GM12878 (cell line): ENCODE measurements at regions not wholly inside any gene's neighbourhood (a gene's known extent, or its start where the extent isn't known, plus 50 kb on each side); places are given as distances from the start of the nearest gene placed in this dataset.

Source experiments
- ATAC-seq: fragments of 200-7000 bp; cut with Tn5 transposase; 3 replicates; pipeline ENCODE4 v1.9.1; 2020; ENCODE audit warnings: mild to moderate bottlenecking, moderate library complexity
- BruUV-seq: library from RNA; stranded (reverse); fragments of 400-500 nt; replicated peaks from 2 replicates; lab custom pipeline; 2021; lab: Mats Ljungman, UMichigan
- CTCF ChIA-PET: fragments of 300-600 bp; sonication (Branson Sonifier 250); formaldehyde crosslinking; extraction: SDS; loops from one replicate; lab custom pipeline; 2021; ENCODE audit warnings: inconsistent platforms; lab: Yijun Ruan, JAX
- POLR2A ChIA-PET: fragments of 350-600 bp; formaldehyde crosslinking; extraction: SDS; loops from one replicate; lab custom pipeline; 2021; ENCODE audit warnings: inconsistent platforms; lab: Charles Lee
- RAD21 ChIA-PET: fragments of 300-600 bp; sonication (Branson Sonifier 250); formaldehyde crosslinking; loops from one replicate; lab custom pipeline; 2023; ENCODE audit warnings: antibody characterized with exemption; ENCODE audit not compliant: unreplicated experiment; lab: Charles Lee
- SMC1A ChIA-PET: fragments of 300-600 bp; sonication (Branson Sonifier 250); formaldehyde crosslinking; loops from one replicate; lab custom pipeline; 2023; ENCODE audit not compliant: unreplicated experiment, uncharacterized antibody; lab: Charles Lee
- DNase-seq: peaks from one replicate; pipeline ENCODE4 v3.0.0-alpha.2; 2011; ENCODE audit warnings: low read depth, low spot score
- FAIRE-seq: peaks from 3 replicates; lab custom pipeline; 2011; peaks lifted over from hg19 to GRCh38; lab: Jason Lieb, UNC
- H2AFZ ChIP-seq: 2 replicates; pipeline ENCODE4 v1.6.0; 2011; ENCODE audit warnings: low read depth, low read length, control low read depth; ENCODE audit not compliant: control insufficient read depth
- H3K27ac ChIP-seq: 2 replicates; pipeline ENCODE4 v1.5.1; 2011; ENCODE audit warnings: control low read depth; ENCODE audit not compliant: control insufficient read depth, insufficient read depth
- H3K27me3 ChIP-seq, 2 experiments: replicated peaks in 1 of 2; 2 replicates each; pipeline versions ENCODE4 v1.6.0 to v1.6.1; 2011; ENCODE audit warnings: low read length in 1 of 2; ENCODE audit not compliant: control insufficient read depth in 2 of 2, insufficient read depth in 2 of 2
- H3K36me3 ChIP-seq, 2 experiments: 2 replicates each; pipeline ENCODE4 v1.5.1; 2011; ENCODE audit warnings: low read length in 1 of 2; ENCODE audit not compliant: control insufficient read depth in 2 of 2, insufficient read depth in 2 of 2
- H3K4me1 ChIP-seq: 2 replicates; pipeline ENCODE4 v1.6.1; 2011; ENCODE audit warnings: mild to moderate bottlenecking, low read length, moderate library complexity, mixed read lengths; ENCODE audit not compliant: control insufficient read depth, insufficient read depth
- H3K4me2 ChIP-seq: 2 replicates; pipeline ENCODE4 v1.6.0; 2011; ENCODE audit warnings: control low read depth; ENCODE audit not compliant: control insufficient read depth, insufficient read depth
- H3K4me3 ChIP-seq: fragments of 200-600 bp; sonication (generic); 2 replicates; pipeline ENCODE4 v1.5.1; 2016
- H3K79me2 ChIP-seq: 2 replicates; pipeline ENCODE4 v1.6.0; 2011; ENCODE audit warnings: low read length; ENCODE audit not compliant: control insufficient read depth, insufficient read depth
- H3K9ac ChIP-seq: 2 replicates; pipeline ENCODE4 v1.8.0; 2011; ENCODE audit warnings: low read length, control low read depth, mixed read lengths; ENCODE audit not compliant: control insufficient read depth, insufficient read depth
- H3K9me3 ChIP-seq: replicated peaks from 3 replicates; pipeline ENCODE4 v1.5.1; 2011; ENCODE audit warnings: mild to moderate bottlenecking, low read length; ENCODE audit not compliant: control insufficient read depth, insufficient read depth
- H4K20me1 ChIP-seq: 2 replicates; pipeline ENCODE4 v1.6.0; 2011; ENCODE audit not compliant: control insufficient read depth, insufficient read depth
- ATF7 ChIP-seq: fragments of 450-650 bp; IDR thresholded peaks from 2 replicates; pipeline ENCODE4 v1.6.1; 2016; ENCODE audit warnings: low read depth, mild to moderate bottlenecking
- CBFB ChIP-seq: IDR thresholded peaks from 2 replicates; pipeline ENCODE4 v1.6.1; 2016; ENCODE audit warnings: antibody characterized with exemption, low read depth
- SKIL ChIP-seq: fragments of 450-650 bp; IDR thresholded peaks from 2 replicates; pipeline ENCODE4 v1.6.1; 2017; ENCODE audit warnings: mild to moderate bottlenecking, low read depth, inconsistent platforms; ENCODE audit not compliant: poor library complexity, severe bottlenecking
- ZNF622 ChIP-seq: fragments of 450-650 bp; IDR thresholded peaks from 2 replicates; pipeline ENCODE4 v1.6.1; 2017; ENCODE audit warnings: mild to moderate bottlenecking, inconsistent platforms
- WGBS: methylation state at CpG from one replicate; pipeline ENCODE4 v1.1.6; 2016; ENCODE audit warnings: low lambda C conversion rate; ENCODE audit not compliant: insufficient replicate concordance, insufficient coverage; ENCODE audit errors: missing lambda C conversion rate; 5-methylcytosine and 5-hydroxymethylcytosine counted together
- in situ Hi-C: fragments of 300-500 bp; cut with MboI; formaldehyde crosslinking; loops from 9 replicates; pipeline ENCODE4 v1.14.3; 2018; ENCODE audit warnings: mixed read lengths
- intact Hi-C: fragments of 100-400 bp; cut with micrococcal nuclease; formaldehyde crosslinking; loops from one replicate; pipeline ENCODE4 v1.14.2; 2022; ENCODE audit not compliant: unreplicated experiment
- TF ChIP-seq, protein P1 (sequence below): IDR thresholded peaks from 2 replicates; pipeline ENCODE4 v1.6.1; 2011; ENCODE audit warnings: low read depth, low read length, improper control_type of control experiment, borderline replicate concordance

DNA sequence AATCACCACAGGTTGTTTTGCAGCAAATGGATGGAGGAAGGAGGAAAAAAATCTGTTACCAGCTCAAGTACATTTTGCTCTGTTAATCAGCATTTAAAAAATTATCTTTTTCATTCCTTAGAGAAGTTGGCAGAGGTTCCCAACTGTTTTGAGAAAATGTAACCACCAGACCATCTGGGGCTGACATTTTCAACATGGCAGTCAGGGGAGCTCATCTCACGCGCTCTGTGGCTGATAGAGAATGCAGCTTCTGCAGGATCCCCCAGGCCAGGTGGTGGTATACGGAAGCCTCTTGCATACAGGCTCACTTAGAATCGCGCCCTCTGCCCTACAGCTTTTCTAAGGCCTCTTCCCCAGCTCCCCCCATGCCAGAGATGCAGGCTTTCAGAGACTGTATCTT lies 68.0 kb upstream of the OPCML start:
- H3K27me3 ChIP-seq, result no peaks in the 10 kb centered on the region; a peak in 1 of 4 replicates
- ChIA-PET CTCF (interaction anchor here (0.9 kb wide), 1 partner anchor 1269 kb away, joined by 3 read pairs; no protein-coding TSS in a partner anchor), RAD21 (no interaction called here), POLR2A (no interaction called here), SMC1A (no interaction called here)
- WGBS, result 19% methylated on average over 5 of the region's 5 CpGs
- H3K4me3 ChIP-seq, result no peak overlapping the region
- H3K27ac ChIP-seq, result no peak overlapping the region
- H4K20me1 ChIP-seq, result no peaks in the 10 kb centered on the region
- intact Hi-C loops (no loop called here), in situ Hi-C loops (no loop called here)
- no peak overlapping the region for H2AFZ ChIP-seq
- BruUV-seq, result no TSS peak
- no peaks in the 10 kb centered on the region for H3K36me3 ChIP-seq
- TF ChIP-seq ATF7, result no peak
- TF ChIP-seq ZNF622, result no peak
- TF ChIP-seq SKIL, result no peak
- TF ChIP-seq, protein P1, sequence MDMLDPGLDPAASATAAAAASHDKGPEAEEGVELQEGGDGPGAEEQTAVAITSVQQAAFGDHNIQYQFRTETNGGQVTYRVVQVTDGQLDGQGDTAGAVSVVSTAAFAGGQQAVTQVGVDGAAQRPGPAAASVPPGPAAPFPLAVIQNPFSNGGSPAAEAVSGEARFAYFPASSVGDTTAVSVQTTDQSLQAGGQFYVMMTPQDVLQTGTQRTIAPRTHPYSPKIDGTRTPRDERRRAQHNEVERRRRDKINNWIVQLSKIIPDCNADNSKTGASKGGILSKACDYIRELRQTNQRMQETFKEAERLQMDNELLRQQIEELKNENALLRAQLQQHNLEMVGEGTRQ, result no peak
- no peak for TF ChIP-seq CBFB
- FAIRE-seq (no peak), DNase-seq (no peak), ATAC-seq (no peak)
- H3K4me2 ChIP-seq, result no peak overlapping the region
- no peaks in the 10 kb centered on the region for H3K79me2 ChIP-seq
- no peaks in the 10 kb centered on the region for H3K4me1 ChIP-seq
- no peak overlapping the region for H3K9ac ChIP-seq
- no peaks in the 10 kb centered on the region; the same call in 2 of the 3 replicates for H3K9me3 ChIP-seq
